Testis (tissue), 2 donors: ENCODE measurements at regions not wholly inside any gene's neighbourhood (a gene's known extent, or its start where the extent isn't known, plus 50 kb on each side); places are given as distances from the start of the nearest gene placed in this dataset.

ENCODE experiments used
- POLR2A ChIP-seq: fragments of 450-650 bp; IDR thresholded peaks from one replicate; pipeline ENCODE4 v1.6.1; 2017; ENCODE audit warnings: antibody characterized with exemption, mild to moderate bottlenecking, moderate library complexity
- TF ChIP-seq, protein P1 (sequence below), 3 experiments: fragments of 450-650 bp in 2 of 3; fragments of 200-600 bp in 1 of 3; sonication (generic) in 1 of 3; IDR thresholded peaks; one replicate each; pipeline ENCODE4 v1.5.1; 2016 to 2019; ENCODE audit warnings: antibody characterized with exemption in 3 of 3, mild to moderate bottlenecking in 2 of 3, moderate library complexity in 1 of 3

DNA sequence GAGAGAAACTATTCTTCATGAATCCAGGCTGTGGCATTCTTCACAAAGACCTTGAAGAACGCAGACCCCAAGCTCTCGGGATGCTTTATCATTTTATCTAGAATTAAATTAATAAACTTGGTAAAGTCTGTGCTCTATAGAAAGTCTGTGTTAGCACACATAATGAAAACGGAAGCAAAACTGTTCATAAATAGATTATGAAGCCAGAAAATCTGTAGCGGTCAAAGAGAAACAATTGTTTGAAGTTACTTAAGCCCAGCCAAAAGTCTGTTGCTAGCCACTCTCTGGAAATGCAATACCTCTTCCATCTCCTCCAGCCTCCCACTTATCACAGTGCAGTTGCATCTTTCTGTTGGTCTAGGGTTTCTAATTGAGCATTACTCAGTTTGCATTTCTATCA, 375.9 kb downstream of the KIF4B start:
- TF ChIP-seq, protein P1, sequence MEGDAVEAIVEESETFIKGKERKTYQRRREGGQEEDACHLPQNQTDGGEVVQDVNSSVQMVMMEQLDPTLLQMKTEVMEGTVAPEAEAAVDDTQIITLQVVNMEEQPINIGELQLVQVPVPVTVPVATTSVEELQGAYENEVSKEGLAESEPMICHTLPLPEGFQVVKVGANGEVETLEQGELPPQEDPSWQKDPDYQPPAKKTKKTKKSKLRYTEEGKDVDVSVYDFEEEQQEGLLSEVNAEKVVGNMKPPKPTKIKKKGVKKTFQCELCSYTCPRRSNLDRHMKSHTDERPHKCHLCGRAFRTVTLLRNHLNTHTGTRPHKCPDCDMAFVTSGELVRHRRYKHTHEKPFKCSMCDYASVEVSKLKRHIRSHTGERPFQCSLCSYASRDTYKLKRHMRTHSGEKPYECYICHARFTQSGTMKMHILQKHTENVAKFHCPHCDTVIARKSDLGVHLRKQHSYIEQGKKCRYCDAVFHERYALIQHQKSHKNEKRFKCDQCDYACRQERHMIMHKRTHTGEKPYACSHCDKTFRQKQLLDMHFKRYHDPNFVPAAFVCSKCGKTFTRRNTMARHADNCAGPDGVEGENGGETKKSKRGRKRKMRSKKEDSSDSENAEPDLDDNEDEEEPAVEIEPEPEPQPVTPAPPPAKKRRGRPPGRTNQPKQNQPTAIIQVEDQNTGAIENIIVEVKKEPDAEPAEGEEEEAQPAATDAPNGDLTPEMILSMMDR (IDR thresholded peaks at IDR 0.05) = no peak
- TF ChIP-seq POLR2A = no peak
